Esophagus muscularis mucosa (tissue), 4 donors: ENCODE measurements at regions not wholly inside any gene's neighbourhood (a gene's known extent, or its start where the extent isn't known, plus 50 kb on each side); places are given as distances from the start of the nearest gene placed in this dataset.

Experiments used
- DNase-seq: peaks from one replicate; pipeline ENCODE4 v3.0.0-alpha.2; 2017; ENCODE audit errors: extremely low spot score
- H3K27ac ChIP-seq, 4 donors: fragments of 200-600 bp; sonication (generic); replicated peaks in 1 of 4; 1 replicate in 3 of 4; 2 replicates in 1 of 4; pipeline ENCODE4 v1.5.1; 2016 to 2019; ENCODE audit warnings: mild to moderate bottlenecking in 1 of 4
- H3K27me3 ChIP-seq, 4 donors: fragments of 200-600 bp; sonication (generic); one replicate each; pipeline versions ENCODE4 v1.5.1 to v1.6.0; 2016 to 2019
- H3K36me3 ChIP-seq, 4 donors: fragments of 200-600 bp; sonication (generic); one replicate each; pipeline ENCODE4 v1.5.1; 2016 to 2019
- H3K4me1 ChIP-seq, 4 donors: fragments of 200-600 bp; sonication (generic); one replicate each; pipeline ENCODE4 v1.5.1; 2016 to 2019
- H3K4me3 ChIP-seq, 4 donors: fragments of 200-600 bp; sonication (generic); 1 replicate in 2 of 4; 2 replicates in 2 of 4; pipeline ENCODE4 v1.5.1; 2016 to 2019; ENCODE audit warnings: mild to moderate bottlenecking in 4 of 4, moderate library complexity in 1 of 4
- H3K9me3 ChIP-seq, 4 donors: fragments of 200-600 bp; sonication (generic); 1 replicate in 3 of 4; 2 replicates in 1 of 4; pipeline ENCODE4 v1.5.1; 2016 to 2019
- CTCF ChIP-seq, 3 experiments: fragments of 200-600 bp in 2 of 3; fragments of 450-650 bp in 1 of 3; sonication (generic) in 2 of 3; IDR thresholded peaks; one replicate each; pipeline ENCODE4 v1.5.1; 2017 to 2019; ENCODE audit warnings: antibody characterized with exemption in 3 of 3, mild to moderate bottlenecking in 2 of 3, moderate library complexity in 1 of 3
- EP300 ChIP-seq: sonication (generic); formaldehyde crosslinking; IDR thresholded peaks from one replicate; pipeline ENCODE4 v1.6.1; 2017; ENCODE audit warnings: antibody characterized with exemption
- POLR2A ChIP-seq: fragments of 450-650 bp; IDR thresholded peaks from one replicate; pipeline ENCODE4 v1.6.1; 2017; ENCODE audit warnings: antibody characterized with exemption, moderate library complexity, mild to moderate bottlenecking, low read depth
- POLR2AphosphoS5 ChIP-seq, 2 donors: sonication (generic); formaldehyde crosslinking; IDR thresholded peaks; one replicate each; pipeline ENCODE4 v1.6.1; 2017; ENCODE audit warnings: antibody characterized with exemption in 2 of 2
- WGBS: methylation state at CpG from one replicate; pipeline ENCODE4 v1.1.5; 2018; 5-methylcytosine and 5-hydroxymethylcytosine counted together
- intact Hi-C: fragments of 100-400 bp; cut with DNase I; formaldehyde crosslinking; loops from one replicate; pipeline ENCODE4 v1.15.1; 2023

DNA sequence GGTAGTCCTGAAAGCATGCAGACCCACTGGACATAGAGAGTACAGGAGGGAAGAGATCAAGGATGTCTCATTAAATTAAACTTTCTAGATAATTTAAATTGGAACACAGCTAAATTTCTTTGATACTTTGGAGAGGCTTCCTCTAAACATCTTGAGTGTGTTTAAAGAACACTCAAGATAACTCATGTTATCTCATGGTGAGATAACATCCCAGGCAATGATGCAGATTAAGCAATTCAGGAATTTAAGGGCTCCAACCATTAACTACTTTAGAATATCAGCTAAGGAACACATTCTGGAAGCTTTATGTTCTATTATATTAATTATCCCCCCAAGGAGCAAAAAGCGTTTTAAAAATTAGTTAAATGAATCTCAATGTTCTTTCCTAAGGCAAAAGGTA is 289.2 kb upstream of the RUNX1 start:
- 83% methylated on average over 1 of the region's 1 CpG for WGBS
- H3K27me3 ChIP-seq, result peaks cover 0 to 5% (median 0%) of the 10 kb centered on the region in 4 donors

DNA sequence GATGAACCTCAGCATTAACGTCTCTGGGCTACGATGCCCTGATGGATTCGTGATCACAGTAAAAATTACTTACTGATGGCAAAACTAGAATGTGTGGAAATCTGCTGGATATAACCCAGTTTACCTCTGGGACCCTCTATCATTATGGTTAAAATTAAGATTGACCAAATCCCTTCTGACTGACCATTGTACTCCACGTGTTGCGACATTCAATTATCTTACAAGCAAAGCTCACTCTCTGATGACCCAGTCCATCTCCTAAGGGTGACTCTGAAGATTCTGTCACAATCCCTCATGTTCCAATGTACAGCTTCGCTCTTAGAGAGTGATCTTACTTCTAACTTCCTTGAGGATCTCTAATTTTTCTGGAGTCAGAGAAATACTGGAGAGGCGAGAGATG is 288.5 kb upstream of the RUNX1 start:
- no peaks in the 10 kb centered on the region for H3K4me1 ChIP-seq
- H3K36me3 ChIP-seq, result no peaks in the 10 kb centered on the region
- WGBS, result 93% methylated on average over 7 of the region's 7 CpGs
- no peaks in the 10 kb centered on the region for H3K9me3 ChIP-seq
- no peak overlapping the region for H3K4me3 ChIP-seq
- TF ChIP-seq POLR2A (no peak), EP300 (no peak)
- peaks cover 0 to 5% (median 0%) of the 10 kb centered on the region in 4 donors for H3K27me3 ChIP-seq
- intact Hi-C loops, result no loop called here
- no peak overlapping the region for H3K27ac ChIP-seq
- DNase-seq, result no peak

More for the DNA sequence above, 289.2 kb upstream of the RUNX1 start:
- intact Hi-C loops, result no loop called here
- no peaks in the 10 kb centered on the region for H3K9me3 ChIP-seq
- H3K27ac ChIP-seq, result no peak overlapping the region
- no peak for DNase-seq
- H3K4me3 ChIP-seq, result no peak overlapping the region
- no peak for TF ChIP-seq POLR2AphosphoS5 (IDR thresholded peaks at IDR 0.05)
- TF ChIP-seq POLR2A, result no peak
- TF ChIP-seq EP300, result no peak
- no peak for TF ChIP-seq CTCF (IDR thresholded peaks at IDR 0.05)
- no peaks in the 10 kb centered on the region for H3K36me3 ChIP-seq
- H3K4me1 ChIP-seq, result no peaks in the 10 kb centered on the region

DNA sequence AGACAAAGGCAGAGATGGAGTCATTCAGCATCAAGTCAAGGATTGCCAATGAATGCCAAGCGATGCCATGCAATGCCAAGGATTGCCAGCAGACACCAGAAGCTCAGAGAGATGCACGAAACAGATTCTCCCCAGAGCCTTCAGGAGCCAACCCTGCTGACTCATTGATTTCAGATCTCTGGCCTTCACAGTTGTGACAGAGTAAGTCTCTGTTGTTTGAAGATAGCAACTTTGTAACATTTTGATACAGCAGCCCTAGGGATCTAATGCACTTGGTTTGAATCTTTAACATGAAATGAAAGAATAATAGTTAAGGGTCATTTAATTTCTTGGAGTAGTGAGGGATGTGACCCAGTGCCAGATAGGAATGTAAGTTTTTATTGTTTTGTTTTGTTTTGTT is 287.4 kb upstream of the RUNX1 start:
- WGBS, result 88% methylated on average over 2 of the region's 2 CpGs
- DNase-seq, result no peak
- H3K27me3 ChIP-seq, result peaks cover 0 to 5% (median 0%) of the 10 kb centered on the region in 4 donors
- H3K4me1 ChIP-seq, result no peaks in the 10 kb centered on the region
- no peak for TF ChIP-seq EP300
- no peak for TF ChIP-seq POLR2AphosphoS5 (IDR thresholded peaks at IDR 0.05)
- no peak for TF ChIP-seq CTCF (IDR thresholded peaks at IDR 0.05)
- H3K36me3 ChIP-seq, result no peaks in the 10 kb centered on the region
- no peak overlapping the region for H3K4me3 ChIP-seq
- no peak overlapping the region for H3K27ac ChIP-seq
- intact Hi-C loops, result no loop called here
- H3K9me3 ChIP-seq, result no peaks in the 10 kb centered on the region

- Histone ChIP-seq H3K4me3 (no peak overlapping the region), H3K9me3 (no peaks in the 10 kb centered on the region), H3K27ac (no peak overlapping the region), H3K4me1 (no peaks in the 10 kb centered on the region), H3K36me3 (no peaks in the 10 kb centered on the region), H3K27me3 (peaks cover 0 to 5% (median 0%) of the 10 kb centered on the region in 4 donors)
- intact Hi-C loops, result no loop called here
- TF ChIP-seq CTCF (IDR thresholded peaks at IDR 0.05) (no peak), EP300 (no peak), POLR2AphosphoS5 (IDR thresholded peaks at IDR 0.05) (no peak), POLR2A (no peak)
- WGBS, result 88% methylated on average over 3 of the region's 3 CpGs
- DNase-seq, result peak; percentile 21
Observed at GRCh38 chr21:35335951-35336446, 286.9 kb upstream of the RUNX1 start.

DNA sequence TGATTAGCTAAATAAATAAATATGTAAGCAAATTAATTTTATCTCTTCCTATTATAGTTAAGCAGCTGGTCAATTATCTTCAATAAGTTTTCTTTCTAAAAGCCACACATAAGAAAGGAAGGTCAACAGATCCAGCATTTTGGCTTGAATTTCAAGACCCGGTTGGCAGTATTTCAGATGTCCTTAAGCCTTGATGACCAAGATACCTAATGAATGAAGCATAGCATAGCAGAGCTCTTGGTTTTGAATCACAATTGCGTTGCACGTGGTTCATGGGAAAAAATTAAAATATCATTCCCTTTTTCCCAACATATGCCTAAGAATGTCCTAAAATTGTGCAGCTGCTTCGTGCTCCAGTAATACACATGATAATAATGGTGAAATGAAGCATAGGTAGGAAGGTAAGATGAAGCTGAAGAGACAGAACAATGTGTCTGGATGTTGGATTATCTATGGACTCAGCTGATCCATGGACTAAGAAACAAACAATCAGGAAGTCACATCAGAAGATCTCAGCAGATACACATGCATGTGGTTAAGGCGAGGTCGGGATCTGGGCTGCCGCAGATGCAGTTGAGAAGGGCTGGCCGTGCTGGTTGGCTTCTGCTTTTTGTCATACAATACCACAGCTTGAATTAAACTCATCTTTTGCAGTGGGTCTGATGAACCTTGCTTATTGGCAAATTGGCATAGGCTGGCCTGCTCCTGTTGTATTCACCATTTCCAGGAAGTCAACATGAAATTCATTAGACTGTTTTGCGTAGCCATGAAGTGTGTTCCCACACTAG is 284.9 kb upstream of the RUNX1 start:
- WGBS, result 83% methylated on average over 9 of the region's 9 CpGs

More for the DNA sequence above, 284.9 kb upstream of the RUNX1 start:
- DNase-seq, result peak; percentile 68
- no peaks in the 10 kb centered on the region for H3K36me3 ChIP-seq
- TF ChIP-seq POLR2A (no peak), CTCF (IDR thresholded peaks at IDR 0.05) (no peak), EP300 (no peak), POLR2AphosphoS5 (IDR thresholded peaks at IDR 0.05) (no peak)
- no peak overlapping the region for H3K4me3 ChIP-seq
- no peak overlapping the region for H3K27ac ChIP-seq
- intact Hi-C loops, result no loop called here
- H3K27me3 ChIP-seq, result no peaks in the 10 kb centered on the region
- no peaks in the 10 kb centered on the region for H3K9me3 ChIP-seq
- H3K4me1 ChIP-seq, result no peaks in the 10 kb centered on the region
